GM12874 (cell line): ENCODE measurements at regions not wholly inside any gene's neighbourhood (a gene's known extent, or its start where the extent isn't known, plus 50 kb on each side); places are given as distances from the start of the nearest gene placed in this dataset.

Source experiments
- CTCF ChIP-seq: IDR thresholded peaks from 2 replicates; pipeline ENCODE4 v1.5.1; 2011; ENCODE audit warnings: low read depth, mild to moderate bottlenecking, control low read depth, low read length, moderate library complexity; ENCODE audit not compliant: insufficient read depth

GRCh38 chr10:29780639-29781038 lies 145.9 kb upstream of the SVIL start:
- no peak for TF ChIP-seq CTCF

- TF ChIP-seq CTCF, result no peak
Measured at GRCh38 chr10:29780096-29780495, 145.3 kb upstream of the SVIL start.

GRCh38 chr10:29776246-29776645 lies 141.5 kb upstream of the SVIL start:
- no peak for TF ChIP-seq CTCF

GRCh38 chr10:29774475-29774874 lies 139.7 kb upstream of the SVIL start:
- TF ChIP-seq CTCF, result no peak

GRCh38 chr10:29773675-29774091 lies 138.9 kb upstream of the SVIL start:
- TF ChIP-seq CTCF, result no peak

GRCh38 chr10:29772403-29772802 lies 137.6 kb upstream of the SVIL start:
- TF ChIP-seq CTCF, result no peak

GRCh38 chr10:29771376-29771775 lies 136.6 kb upstream of the SVIL start:
- no peak for TF ChIP-seq CTCF

- TF ChIP-seq CTCF, result no peak
Measured at GRCh38 chr10:29767968-29768367, 133.2 kb upstream of the SVIL start.
